HK-2 (cell line): ENCODE measurements at regions not wholly inside any gene's neighbourhood (a gene's known extent, or its start where the extent isn't known, plus 50 kb on each side); places are given as distances from the start of the nearest gene placed in this dataset.
A peak's percentile ranks its signal among the peaks of the same experiment; 100 is the strongest.

Source experiments
- DNase-seq: peaks from one replicate; pipeline ENCODE4 v3.0.0-alpha.2; 2018; ENCODE audit not compliant: unreplicated experiment

- DNase-seq: no peak
These were observed 58.3 kb upstream of the LYST start for GRCh38 chr1:235925016-235925415.

- DNase-seq: no peak
These were observed 56.8 kb upstream of the LYST start for GRCh38 chr1:235923466-235924021.

- no peak for DNase-seq
These were observed 54.1 kb upstream of the LYST start for GRCh38 chr1:235920596-235921375.

GRCh38 chr1:235919833-235920441, 53.2 kb upstream of the LYST start:
- peak; percentile 50 for DNase-seq

GRCh38 chr1:235919127-235919832, 52.6 kb upstream of the LYST start:
- DNase-seq: no peak

GRCh38 chr1:235918465-235918864, 51.8 kb upstream of the LYST start:
- DNase-seq: no peak

- peak; percentile 32 for DNase-seq
These were observed 51.3 kb upstream of the LYST start for GRCh38 chr1:235918032-235918431.

- DNase-seq: peak; percentile 92
These were observed 50.6 kb upstream of the LYST start for GRCh38 chr1:235917267-235917811.
